HCT116 (cell line): ENCODE measurements at regions not wholly inside any gene's neighbourhood (a gene's known extent, or its start where the extent isn't known, plus 50 kb on each side); places are given as distances from the start of the nearest gene placed in this dataset.

ENCODE experiments used
- ATAC-seq: fragments of 200-7000 bp; cut with Tn5 transposase; 2 replicates; pipeline ENCODE4 v1.9.1; 2020; ENCODE audit warnings: mild to moderate bottlenecking, moderate library complexity
- BruUV-seq: library from RNA; stranded (reverse); fragments of 400-500 nt; replicated peaks from 2 replicates; lab custom pipeline; 2021; lab: Mats Ljungman, UMichigan
- CTCF ChIA-PET: fragments of 300-600 bp; sonication (Branson Sonifier 250); formaldehyde crosslinking; loops from one replicate; lab custom pipeline; 2021; ENCODE audit warnings: antibody characterized with exemption; lab: Charles Lee
- POLR2A ChIA-PET: fragments of 300-600, 350-600 bp; sonication (Branson Sonifier 250); formaldehyde crosslinking; loops from one replicate; lab custom pipeline; 2021; ENCODE audit warnings: antibody characterized with exemption; lab: Charles Lee
- RAD21 ChIA-PET, 2 experiments: fragments of 300-600 bp; sonication (Branson Sonifier 250); formaldehyde crosslinking; loops; one replicate each; lab custom pipeline; 2023; ENCODE audit warnings: low total read pairs in 2 of 2; ENCODE audit not compliant: uncharacterized antibody in 2 of 2, unreplicated experiment in 2 of 2, low non-redundant PET in 1 of 2; lab: Charles Lee
- DNase-seq: peaks from one replicate; pipeline ENCODE4 v3.0.0-alpha.2; 2010; ENCODE audit warnings: low read depth, low spot score
- H2AFZ ChIP-seq: fragments of 200-600 bp; shearing (Covaris generic), sonication (generic); 2 replicates; pipeline ENCODE4 v1.6.1; 2017; ENCODE audit warnings: low read depth, mixed run types, mixed read lengths, antibody characterized with exemption, low read length; ENCODE audit not compliant: poor library complexity, severe bottlenecking
- H3K27ac ChIP-seq: 2 replicates; pipeline ENCODE4 v1.5.1; 2012; ENCODE audit warnings: low read depth, low read length
- H3K27me3 ChIP-seq: fragments of 200-600 bp; sonication (generic); 2 replicates; pipeline ENCODE4 v1.6.1; 2016; ENCODE audit warnings: mixed run types, low read length, mixed read lengths; ENCODE audit not compliant: insufficient read depth
- H3K36me3 ChIP-seq, 2 experiments: fragments of 200-500 bp in 1 of 2; fragments of 200-600 bp in 1 of 2; sonication (Bioruptor generic) in 1 of 2; sonication (generic) in 1 of 2; 2 replicates each; pipeline versions ENCODE4 v1.5.1 to v1.6.1; 2014 to 2016; ENCODE audit warnings: low read length in 2 of 2, inconsistent platforms in 1 of 2, mixed read lengths in 1 of 2, mixed run types in 1 of 2; ENCODE audit not compliant: insufficient read depth in 2 of 2, control insufficient read depth in 1 of 2
- H3K4me1 ChIP-seq, 2 experiments: fragments of 200-600 bp in 1 of 2; sonication (generic) in 1 of 2; 2 replicates each; pipeline versions ENCODE4 v1.5.1 to v1.6.1; 2012 to 2017; ENCODE audit warnings: low read length in 2 of 2, inconsistent platforms in 1 of 2, mild to moderate bottlenecking in 1 of 2, mixed read lengths in 1 of 2, mixed run types in 1 of 2, moderate library complexity in 1 of 2; ENCODE audit not compliant: insufficient read depth in 2 of 2, control insufficient read depth in 1 of 2
- H3K4me2 ChIP-seq: fragments of 200-600 bp; sonication (generic); 2 replicates; pipeline ENCODE4 v1.6.1; 2017; ENCODE audit warnings: mixed run types, low read length, mixed read lengths
- H3K4me3 ChIP-seq, 2 experiments: fragments of 200-600 bp in 1 of 2; sonication (generic) in 1 of 2; replicated peaks in 1 of 2; 2 replicates each; pipeline ENCODE4 v1.5.1; 2011 to 2016; ENCODE audit warnings: low read length in 2 of 2, control low read depth in 1 of 2, low read depth in 1 of 2, mild to moderate bottlenecking in 1 of 2, mixed read lengths in 1 of 2, mixed run types in 1 of 2
- H3K79me2 ChIP-seq: fragments of 200-600 bp; sonication (generic); 2 replicates; pipeline ENCODE4 v1.6.1; 2017; ENCODE audit warnings: mild to moderate bottlenecking, mixed run types, low read length, moderate library complexity, mixed read lengths; ENCODE audit not compliant: insufficient read depth
- H3K9ac ChIP-seq: fragments of 200-600 bp; sonication (generic); 2 replicates; pipeline ENCODE4 v1.6.1; 2016; ENCODE audit warnings: low read length, mixed read lengths
- H3K9me2 ChIP-seq: fragments of 200-600 bp; sonication (generic), shearing (Covaris generic); 2 replicates; pipeline ENCODE4 v1.6.1; 2017; ENCODE audit warnings: mixed run types, mild to moderate bottlenecking, moderate library complexity; ENCODE audit not compliant: insufficient read depth
- H3K9me3 ChIP-seq, 2 experiments: fragments of 200-500 bp in 1 of 2; fragments of 200-600 bp in 1 of 2; sonication (Bioruptor generic) in 1 of 2; sonication (generic) in 1 of 2; 2 replicates each; pipeline ENCODE4 v1.6.1; 2014 to 2017; ENCODE audit warnings: low read length in 2 of 2, mixed read lengths in 2 of 2, inconsistent platforms in 1 of 2, low read depth in 1 of 2, mild to moderate bottlenecking in 1 of 2, mixed run types in 1 of 2, moderate library complexity in 1 of 2; ENCODE audit not compliant: control insufficient read depth in 1 of 2, insufficient read depth in 1 of 2
- H4K20me1 ChIP-seq: fragments of 200-600 bp; sonication (generic), shearing (Covaris generic); 2 replicates; pipeline ENCODE4 v1.6.1; 2017; ENCODE audit warnings: mixed run types, mild to moderate bottlenecking, moderate library complexity; ENCODE audit not compliant: insufficient read depth
- EGR1 ChIP-seq: IDR thresholded peaks from 2 replicates; pipeline ENCODE4 v1.6.1; 2012; ENCODE audit warnings: low read depth
- ELF1 ChIP-seq: IDR thresholded peaks from 2 replicates; pipeline ENCODE4 v1.6.1; 2012; ENCODE audit warnings: low read depth, borderline replicate concordance
- EZH2 ChIP-seq: fragments of 200-600 bp; sonication (generic); IDR thresholded peaks from 2 replicates; pipeline ENCODE4 v1.6.1; 2017; ENCODE audit warnings: antibody characterized with exemption, mixed run types
- EZH2phosphoT487 ChIP-seq: fragments of 200-600 bp; IDR thresholded peaks from 2 replicates; pipeline ENCODE4 v1.6.1; 2018; ENCODE audit warnings: antibody characterized with exemption, borderline replicate concordance
- FOSL1 ChIP-seq: IDR thresholded peaks from 2 replicates; pipeline ENCODE4 v1.6.1; 2012; ENCODE audit warnings: low read depth
- POLR2A ChIP-seq: IDR thresholded peaks from 2 replicates; pipeline ENCODE4 v1.7.0; 2011; ENCODE audit warnings: borderline replicate concordance; ENCODE audit not compliant: insufficient read depth, insufficient read length; ENCODE audit errors: extremely low read depth
- REST ChIP-seq: IDR thresholded peaks from 2 replicates; pipeline ENCODE4 v1.6.1; 2012; ENCODE audit warnings: low read depth
- SIN3A ChIP-seq: IDR thresholded peaks from 2 replicates; pipeline ENCODE4 v1.6.1; 2012; ENCODE audit warnings: low read depth
- SRF ChIP-seq: IDR thresholded peaks from 2 replicates; pipeline ENCODE4 v1.6.1; 2012; ENCODE audit warnings: low read depth
- TCF7L2 ChIP-seq: IDR thresholded peaks from 2 replicates; pipeline ENCODE4 v1.7.0; 2011; ENCODE audit warnings: borderline replicate concordance, inconsistent platforms; ENCODE audit not compliant: insufficient read depth, insufficient read length; ENCODE audit errors: extremely low read depth
- YY1 ChIP-seq: IDR thresholded peaks from 2 replicates; pipeline ENCODE4 v1.6.1; 2011; ENCODE audit warnings: low read length, low read depth, moderate library complexity, mild to moderate bottlenecking; ENCODE audit not compliant: insufficient replicate concordance; ENCODE audit errors: extremely low read depth
- ZNF274 ChIP-seq: fragments of 200-500 bp; sonication (Bioruptor generic); IDR thresholded peaks from 2 replicates; pipeline ENCODE4 v1.6.1; 2014; ENCODE audit warnings: mild to moderate bottlenecking, low read depth, low read length, inconsistent platforms
- intact Hi-C: fragments of 100-400 bp; cut with micrococcal nuclease; formaldehyde crosslinking; loops from 2 replicates; pipeline ENCODE4 v1.10.0; 2022

- ChIA-PET POLR2A (no interaction called here), CTCF (no interaction called here), RAD21 (no interaction called here)
- DNase-seq (no peak), ATAC-seq (no peak)
- H3K27me3 ChIP-seq, result no peaks in the 10 kb centered on the region
- H3K36me3 ChIP-seq, result no peaks in the 10 kb centered on the region
- no peak overlapping the region for H3K4me3 ChIP-seq
- no peak for TF ChIP-seq EZH2phosphoT487
- TF ChIP-seq POLR2A, result no peak
- no peak for TF ChIP-seq EZH2
- TF ChIP-seq TCF7L2, result no peak
- no peak for TF ChIP-seq YY1
- TF ChIP-seq SIN3A, result no peak
- no peak for TF ChIP-seq EGR1
- TF ChIP-seq FOSL1, result no peak
- TF ChIP-seq ELF1, result no peak
- no peak for TF ChIP-seq REST
- no peak for TF ChIP-seq SRF
- TF ChIP-seq ZNF274, result no peak
- intact Hi-C loops, result loop anchor here (10.0 kb wide), 1 partner anchor 547 kb away; no protein-coding TSS in a partner anchor
- no peak overlapping the region for H3K9ac ChIP-seq
- no peak overlapping the region for H3K27ac ChIP-seq
- no peak overlapping the region for H2AFZ ChIP-seq
- H3K79me2 ChIP-seq, result no peaks in the 10 kb centered on the region
- H4K20me1 ChIP-seq, result no peaks in the 10 kb centered on the region
- no peaks in the 10 kb centered on the region for H3K9me3 ChIP-seq
- peaks cover 0 to 14% of the 10 kb centered on the region in 2 experiments; a peak in 1 of 4 replicates for H3K4me1 ChIP-seq
- H3K4me2 ChIP-seq, result no peak overlapping the region
- BruUV-seq, result no TSS peak
- H3K9me2 ChIP-seq, result no peaks in the 10 kb centered on the region
Observed at GRCh38 chr12:46127656-46128055, 137.3 kb upstream of the SCAF11 start.
